Stimulated activated CD4-positive, alpha-beta T cell treated with anti-CD3 and anti-CD28 coated beads, TNF-alpha, amount 100 ng/mL, for 48 hours (primary cell): ENCODE measurements at regions not wholly inside any gene's neighbourhood (a gene's known extent, or its start where the extent isn't known, plus 50 kb on each side); places are given as distances from the start of the nearest gene placed in this dataset.

Experiments
- DNase-seq, 3 donors: peaks; one replicate each; pipeline ENCODE4 v3.0.0-alpha.2; 2020; ENCODE audit warnings: low read depth in 3 of 3

DNA sequence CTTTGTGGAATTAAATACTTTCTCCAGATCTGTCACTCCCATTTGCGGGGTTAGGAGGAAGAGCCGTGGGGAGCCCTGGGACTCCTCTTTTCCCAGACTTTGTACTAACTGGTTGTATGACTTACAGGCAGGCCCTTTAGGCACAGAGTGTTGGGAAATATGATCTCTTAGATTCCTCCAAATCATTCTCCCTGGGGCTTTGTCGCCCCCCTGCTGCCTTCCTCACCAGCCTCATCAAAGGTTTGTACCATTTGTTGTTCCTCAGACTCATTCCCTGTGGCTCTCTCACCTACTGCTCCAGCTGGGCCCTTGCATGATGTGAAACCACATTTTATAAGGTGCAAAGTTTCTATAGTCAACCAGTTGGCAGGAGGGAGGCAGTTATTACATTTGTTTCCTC is 56.4 kb downstream of the CRYGS start:
- no peak for DNase-seq

DNA sequence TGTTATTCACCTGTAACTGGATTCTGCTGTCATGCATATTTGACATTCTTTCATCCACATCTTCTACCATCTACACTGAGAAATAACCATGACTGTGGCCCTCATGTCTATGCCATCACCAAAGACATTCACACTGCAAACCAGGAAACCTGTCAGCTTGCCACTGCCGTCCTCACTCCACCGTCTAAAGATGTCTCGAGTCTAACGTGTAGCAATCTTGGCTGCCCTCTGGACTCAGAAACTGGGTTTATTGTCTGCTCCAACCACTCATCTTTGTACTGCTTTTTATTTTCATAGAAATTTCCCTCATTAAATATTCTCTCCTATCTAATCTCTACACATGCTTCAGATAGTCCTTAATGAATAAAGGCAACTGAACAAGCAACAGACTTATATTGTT is 57.1 kb downstream of the CRYGS start:
- no peak for DNase-seq

DNA sequence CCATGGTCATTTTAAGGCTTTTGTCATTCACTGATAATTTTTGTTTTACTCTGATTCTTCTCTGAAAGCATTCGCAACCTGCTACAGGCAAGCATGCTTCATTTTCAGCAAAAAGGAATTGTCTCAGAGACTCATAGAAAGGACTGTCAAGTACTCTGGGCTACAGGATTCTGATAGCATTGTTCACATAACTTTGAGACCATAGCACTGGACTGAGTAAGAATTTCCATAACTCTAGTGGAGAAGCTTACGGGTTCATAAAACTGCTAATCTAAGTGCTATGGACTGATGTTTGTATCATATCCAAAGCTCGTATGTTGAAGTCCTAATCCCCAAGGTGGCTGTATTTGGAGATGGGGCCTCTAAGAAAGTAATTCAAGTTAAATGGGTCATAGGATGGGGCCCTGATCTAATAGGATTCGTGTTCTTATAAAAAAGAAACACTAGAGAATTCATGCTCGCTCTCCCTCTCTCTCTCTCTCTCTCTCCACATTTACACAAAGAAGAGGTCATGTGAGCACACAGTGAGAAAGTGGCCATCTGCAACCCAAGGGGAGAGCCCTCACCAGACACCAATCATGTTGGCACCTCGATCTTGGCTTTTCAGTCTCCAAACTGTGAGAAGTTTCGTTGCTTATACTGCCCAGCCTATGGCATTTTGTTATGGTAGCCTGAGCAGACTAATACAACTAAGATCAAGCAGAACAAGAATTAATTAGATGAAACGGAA is 60.4 kb downstream of the CRYGS start:
- DNase-seq = no peak

DNA sequence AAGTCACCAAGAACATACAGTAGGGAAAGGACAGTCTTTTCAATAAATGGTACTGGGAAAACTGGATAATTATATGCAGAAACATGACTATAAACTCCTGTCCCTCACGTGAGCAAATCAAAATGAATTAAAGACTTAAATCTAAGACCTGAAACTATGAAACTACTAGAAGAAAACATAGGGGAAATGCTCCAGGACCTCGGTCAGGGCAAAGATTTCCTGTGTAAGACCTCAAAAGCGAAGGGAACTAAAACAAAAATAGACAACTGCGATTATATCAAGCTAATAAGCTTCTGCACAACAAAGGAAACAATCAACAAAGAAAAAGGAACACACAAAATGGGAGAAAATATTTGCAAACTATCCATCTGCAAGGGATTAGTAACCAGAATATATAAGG is 62.7 kb downstream of the CRYGS start:
- no peak for DNase-seq

DNA sequence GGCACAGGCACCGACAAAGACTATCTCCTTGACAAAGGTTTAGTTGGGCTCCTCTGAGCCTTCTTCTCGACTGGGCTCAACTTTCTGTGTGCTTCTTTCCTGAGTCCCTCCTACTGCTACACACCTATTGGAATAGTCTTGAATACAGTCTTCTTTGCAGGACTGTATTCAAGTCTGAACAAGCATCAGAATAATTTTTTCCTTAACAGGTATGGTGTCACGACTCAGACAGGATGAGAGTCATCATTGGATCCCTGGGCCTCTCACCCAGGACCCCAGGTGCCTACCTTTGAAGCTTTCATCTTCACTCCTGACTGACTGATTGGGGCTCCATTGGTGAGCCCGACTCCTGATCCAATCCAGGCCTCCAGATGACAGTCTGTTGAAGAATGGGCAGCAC is 66.3 kb downstream of the CRYGS start:
- DNase-seq = no peak

DNA sequence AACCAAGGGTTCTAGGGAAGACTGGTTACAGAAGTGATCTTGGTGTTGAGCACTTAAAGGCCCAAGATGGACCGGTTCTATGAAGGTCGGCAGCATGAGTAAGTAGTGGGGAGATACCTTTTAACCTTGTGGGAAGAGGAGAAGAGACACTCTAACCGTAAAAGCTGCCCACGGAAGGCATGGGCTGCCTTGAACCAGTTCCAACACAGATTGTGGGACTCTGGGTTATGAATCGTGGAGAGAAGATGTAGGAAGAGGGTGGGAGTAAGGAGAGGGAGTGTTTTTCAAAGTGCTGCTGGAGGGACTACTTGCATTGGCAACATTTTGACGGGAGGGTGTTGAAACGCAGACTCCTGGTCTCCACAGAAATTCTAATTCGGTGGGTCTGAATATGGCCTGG is 67.1 kb downstream of the CRYGS start:
- no peak for DNase-seq

DNA sequence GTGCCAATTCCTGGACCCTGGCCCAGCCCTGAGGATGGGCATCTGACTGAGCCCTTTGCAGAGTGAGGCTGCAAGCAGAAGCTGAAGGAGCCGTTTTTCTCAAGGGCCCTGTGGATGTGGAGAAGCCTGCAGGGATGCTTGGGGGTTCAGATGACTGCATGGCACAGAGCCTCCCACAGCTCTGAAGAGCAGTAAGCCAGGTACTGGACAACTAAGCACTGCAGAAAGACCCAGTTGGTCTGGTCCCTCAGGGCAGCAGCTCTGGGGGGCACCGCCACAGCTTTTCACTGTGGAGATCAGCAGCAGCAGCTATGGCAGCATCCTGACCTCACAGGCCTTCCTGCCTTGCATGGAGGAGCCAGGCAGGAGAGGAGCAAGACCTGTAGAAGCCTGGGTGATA is 67.6 kb downstream of the CRYGS start:
- no peak for DNase-seq

DNA sequence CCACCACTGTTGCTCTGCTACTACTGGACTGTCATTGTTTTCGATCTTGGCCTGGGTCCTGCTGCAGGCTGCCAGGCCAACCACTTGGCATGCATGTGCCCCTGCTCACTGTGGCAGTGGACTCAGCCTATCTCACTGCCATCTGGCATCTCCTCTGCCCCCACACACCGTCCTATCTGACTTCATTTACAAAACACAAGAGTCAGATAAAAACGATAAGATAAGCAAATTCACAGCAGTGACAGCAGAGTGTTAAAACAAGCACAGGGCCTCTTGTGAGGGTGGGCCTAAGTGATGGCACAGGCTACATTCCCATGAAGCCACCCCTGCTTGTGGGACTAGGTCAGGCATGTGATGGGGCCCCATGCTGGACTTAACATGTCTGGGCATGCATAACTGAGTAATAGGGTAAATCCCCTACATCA is 68.1 kb downstream of the CRYGS start:
- DNase-seq = no peak

DNA sequence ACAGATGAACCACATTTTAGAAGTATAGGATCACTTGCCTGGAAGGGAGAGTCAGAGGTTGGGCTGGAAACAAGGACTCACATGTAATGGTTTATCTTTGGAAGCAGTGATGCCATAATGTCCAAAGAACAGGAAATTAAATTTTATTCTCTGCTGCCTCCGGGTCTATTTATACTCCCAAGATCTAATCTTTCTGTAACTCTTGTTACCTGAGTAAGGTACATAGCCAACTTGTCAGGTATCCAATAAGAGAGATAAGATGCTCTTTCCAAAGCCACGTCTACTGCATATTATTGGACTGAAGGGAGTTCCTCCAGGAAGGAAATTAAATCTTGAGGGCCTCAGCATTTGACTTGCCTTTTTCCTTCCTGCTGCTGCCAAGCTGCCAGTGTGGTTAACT is 71.0 kb downstream of the CRYGS start:
- DNase-seq = no peak

DNA sequence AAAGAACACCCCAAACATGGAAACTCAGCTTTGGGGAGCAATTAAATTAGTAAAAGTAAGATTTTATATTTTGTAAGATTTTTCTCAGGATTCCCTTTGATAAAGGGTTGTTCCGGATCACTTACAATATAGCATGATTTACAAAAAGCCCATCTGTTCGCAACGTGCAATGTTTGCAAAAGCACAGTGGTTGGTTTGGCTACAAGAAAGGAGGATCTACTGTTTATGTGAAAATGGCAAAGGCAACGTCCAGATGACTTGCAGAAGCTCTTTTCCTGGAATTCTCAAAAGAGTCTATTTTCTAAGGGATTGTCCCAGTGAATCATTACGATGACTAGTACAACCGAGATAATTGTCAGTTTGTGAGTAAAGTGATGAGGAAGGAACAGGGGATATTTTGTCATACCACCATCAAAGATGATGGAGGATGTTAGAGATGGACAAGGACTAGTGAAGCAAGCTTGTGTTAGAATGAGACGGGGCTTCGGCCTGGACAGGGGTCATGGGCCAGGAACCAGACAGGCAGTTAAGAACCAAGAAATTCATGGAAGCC is 71.6 kb downstream of the CRYGS start:
- DNase-seq = no peak

DNA sequence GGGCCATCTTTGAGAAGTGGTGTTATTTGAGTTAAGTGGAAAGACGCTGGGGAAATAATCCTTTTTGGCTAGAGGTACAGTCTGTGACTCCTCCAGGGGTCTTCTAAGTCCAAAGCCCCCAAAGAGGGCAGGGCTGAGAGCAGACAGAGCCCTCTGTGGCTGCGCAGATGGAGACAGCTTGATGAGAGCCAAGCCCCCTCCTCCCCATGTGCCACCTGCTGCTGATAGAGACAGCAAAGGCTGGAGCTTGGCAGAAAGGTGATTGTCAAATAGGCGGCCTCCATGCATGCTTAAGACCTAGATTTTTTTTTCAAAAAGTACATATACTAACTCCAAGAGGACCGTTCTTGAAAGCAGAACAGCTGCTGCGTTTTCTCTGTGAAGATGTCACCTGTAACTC is 72.4 kb downstream of the CRYGS start:
- DNase-seq = no peak

DNA sequence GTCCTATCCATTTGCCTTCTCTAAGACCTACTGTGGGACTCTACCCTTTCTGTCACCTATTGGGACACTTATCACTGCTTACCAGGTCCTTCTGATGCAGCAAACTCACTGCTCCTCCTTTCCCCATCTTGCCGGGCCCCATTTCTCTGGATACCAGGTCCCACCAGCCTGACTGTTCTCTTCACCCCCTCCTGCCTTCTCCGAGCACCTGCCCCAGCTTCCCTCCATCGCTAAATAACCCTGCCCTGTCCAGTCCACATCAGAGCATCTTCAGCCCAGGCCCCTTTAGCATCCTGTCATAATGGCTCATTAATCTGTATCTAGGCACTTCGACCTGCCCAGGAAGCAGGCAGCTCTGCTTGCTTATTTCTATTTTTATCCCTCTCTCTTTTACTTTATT is 74.7 kb downstream of the CRYGS start:
- no peak for DNase-seq

DNA sequence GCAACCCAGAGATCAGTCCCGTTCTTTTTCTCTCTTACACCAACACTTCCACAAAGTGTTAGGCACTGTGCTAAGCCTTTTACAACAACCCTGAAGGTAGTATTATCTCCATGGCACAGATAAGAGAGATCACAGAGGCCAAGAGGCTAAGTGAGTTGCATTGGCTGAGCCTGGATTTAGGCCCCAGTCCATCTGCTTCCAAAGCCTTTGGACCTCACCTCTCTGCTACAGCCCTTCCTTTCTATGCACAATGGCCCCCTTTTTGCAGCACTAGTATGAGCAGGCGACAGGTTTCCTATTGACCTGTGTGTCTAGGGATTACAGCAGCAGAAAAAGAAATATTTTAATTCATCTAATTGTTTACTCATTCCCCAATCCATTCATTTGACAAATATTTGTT is 76.2 kb downstream of the CRYGS start:
- DNase-seq = no peak

DNA sequence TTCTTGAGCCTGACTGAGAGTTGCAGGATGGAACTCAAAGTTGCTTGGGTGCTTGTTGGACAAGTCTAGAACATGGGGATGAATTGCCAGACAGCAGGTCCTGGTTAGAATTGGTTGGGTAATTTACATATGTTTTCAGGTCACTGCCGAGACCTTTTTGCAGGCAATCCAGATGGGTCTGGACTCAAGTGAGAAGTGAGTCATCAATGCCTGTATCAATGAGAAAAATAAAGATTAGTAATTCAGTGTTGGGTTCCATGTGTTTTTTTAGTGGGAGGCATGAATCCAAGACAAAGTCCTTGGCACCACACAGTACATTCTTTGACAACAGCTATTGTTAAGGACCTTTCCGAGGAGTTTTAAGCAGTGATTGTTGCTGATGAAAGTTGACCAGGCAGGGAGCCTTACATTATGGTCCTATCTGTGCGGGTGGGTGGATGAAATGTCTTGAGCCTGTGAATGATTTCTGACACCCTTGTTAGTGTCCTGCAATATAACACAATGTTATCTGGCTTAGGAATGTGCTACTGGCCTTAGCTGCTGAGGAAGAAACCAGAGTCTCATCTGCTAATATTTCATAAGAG is 77.7 kb downstream of the CRYGS start:
- no peak for DNase-seq

DNA sequence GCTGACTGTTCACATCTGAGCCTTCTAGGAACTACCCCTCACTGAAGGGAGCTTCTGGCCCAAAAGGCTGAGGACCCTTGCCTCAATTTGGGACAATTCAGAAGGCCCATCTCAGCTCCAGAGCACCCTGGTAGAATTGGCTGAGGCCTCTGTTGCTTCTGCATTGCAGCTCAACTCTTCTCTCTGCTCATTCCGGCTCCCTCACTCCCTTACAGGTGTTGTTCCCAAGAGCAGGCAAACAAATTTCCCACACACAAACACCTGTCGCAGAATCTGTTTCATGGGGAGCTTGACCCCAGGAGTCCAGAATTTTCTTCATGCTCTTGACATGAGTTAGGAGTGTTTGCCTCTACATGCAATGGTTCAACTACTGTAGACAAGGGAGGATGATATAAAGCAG is 78.7 kb downstream of the CRYGS start:
- no peak for DNase-seq

DNA sequence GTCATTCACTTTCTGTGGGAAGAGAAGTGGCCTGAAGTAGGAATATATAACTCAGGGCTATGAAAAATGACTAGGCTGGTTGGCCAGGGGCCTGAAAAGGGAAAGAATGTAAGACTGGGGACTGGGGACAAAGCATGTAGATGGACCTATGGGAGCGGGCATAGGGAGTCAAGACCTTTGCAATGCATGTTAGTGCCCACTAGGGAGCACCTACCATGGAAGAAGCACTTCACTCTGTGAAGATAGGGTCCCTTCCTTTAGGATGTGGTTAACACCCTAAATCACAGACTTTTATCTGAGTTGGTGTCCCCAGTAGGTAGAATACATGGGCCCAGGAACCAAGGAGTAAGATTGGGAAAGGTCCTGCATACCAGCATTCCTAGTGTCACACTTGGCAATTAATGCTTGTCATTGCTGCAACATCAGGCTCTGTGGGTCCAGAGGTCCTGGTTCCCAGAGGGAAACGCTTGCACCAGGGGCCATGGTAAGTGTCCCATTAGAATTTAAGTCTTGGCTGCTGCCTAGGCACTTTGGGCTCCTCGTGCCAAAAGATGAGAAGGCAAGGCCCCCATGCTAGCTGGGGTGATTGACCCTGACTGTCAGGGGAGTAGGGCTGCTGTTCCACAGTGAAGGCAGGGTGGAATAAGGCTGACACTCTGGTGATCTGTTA is 79.6 kb downstream of the CRYGS start:
- DNase-seq = no peak

DNA sequence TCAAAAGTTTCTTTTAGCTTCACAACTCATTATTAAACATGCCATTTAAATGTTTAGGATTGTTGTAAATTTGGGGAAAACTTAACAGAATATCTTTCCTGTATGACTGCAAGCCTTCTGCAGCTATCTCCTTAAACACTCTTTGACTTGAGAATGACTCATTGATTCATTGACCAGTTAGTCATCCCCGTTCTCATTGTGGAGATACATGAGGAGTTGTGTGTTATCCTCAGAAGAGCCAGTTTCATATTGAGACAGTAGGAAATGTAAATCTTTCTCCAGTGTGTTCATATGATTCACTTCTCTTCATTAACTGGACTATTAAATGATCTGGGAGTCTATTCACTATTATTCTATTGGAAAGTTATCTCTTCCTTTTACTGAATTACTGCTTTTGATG is 83.0 kb downstream of the CRYGS start:
- DNase-seq = no peak

DNA sequence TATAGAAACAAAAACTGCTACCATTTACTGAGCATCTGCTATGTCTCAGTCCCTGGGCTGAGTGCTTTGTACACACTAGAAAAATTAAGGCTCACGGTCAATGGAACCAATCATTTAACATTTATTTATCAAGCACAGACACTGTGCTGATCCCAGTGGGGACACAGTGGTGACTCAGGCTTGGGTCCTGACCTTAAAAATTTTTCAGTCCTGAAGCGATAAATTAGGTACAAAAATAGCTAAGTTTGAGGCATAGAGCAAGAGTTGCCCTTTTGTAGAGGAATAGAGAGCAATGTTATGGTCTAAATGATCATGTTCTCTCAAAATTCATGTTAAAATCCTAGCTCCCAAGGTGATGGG is 85.1 kb downstream of the CRYGS start:
- no peak for DNase-seq

DNA sequence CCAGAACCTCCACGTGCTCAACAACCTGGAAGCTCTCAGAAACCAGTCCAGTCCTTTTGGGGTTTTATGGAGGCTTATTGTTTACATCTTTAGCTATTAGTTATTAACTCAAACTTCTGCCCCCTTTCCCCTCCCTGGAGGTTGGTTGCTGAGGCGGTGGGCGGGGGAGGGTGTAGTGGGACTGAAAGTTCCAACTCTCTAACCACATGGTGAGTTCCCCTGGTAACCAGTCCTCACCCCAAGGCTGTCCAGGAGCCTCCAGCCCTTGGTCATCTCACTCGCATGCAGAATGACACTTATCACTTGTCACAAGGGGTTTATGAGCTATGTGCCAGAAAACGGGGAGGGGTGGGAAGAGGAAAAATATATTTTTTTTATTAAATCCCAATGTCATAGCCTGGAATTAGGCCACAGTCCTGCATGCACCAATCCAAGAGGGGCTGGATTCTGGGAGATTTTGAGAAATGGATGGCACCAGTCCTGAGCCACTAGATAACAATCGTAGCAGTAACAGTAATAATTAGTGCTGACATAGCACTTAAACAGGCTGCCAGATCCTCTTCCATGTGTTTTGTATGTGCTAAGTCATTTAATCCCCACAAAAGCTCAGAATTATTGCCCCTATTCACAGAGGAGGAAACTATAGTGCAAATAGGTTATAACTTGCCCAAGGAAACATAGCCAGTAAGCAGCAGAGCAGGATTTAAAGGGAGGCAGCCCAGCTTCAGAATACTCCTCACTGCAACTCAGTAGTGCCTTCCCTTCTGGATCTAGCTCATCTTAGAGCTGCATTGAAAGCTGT is 85.7 kb downstream of the CRYGS start:
- no peak for DNase-seq

DNA sequence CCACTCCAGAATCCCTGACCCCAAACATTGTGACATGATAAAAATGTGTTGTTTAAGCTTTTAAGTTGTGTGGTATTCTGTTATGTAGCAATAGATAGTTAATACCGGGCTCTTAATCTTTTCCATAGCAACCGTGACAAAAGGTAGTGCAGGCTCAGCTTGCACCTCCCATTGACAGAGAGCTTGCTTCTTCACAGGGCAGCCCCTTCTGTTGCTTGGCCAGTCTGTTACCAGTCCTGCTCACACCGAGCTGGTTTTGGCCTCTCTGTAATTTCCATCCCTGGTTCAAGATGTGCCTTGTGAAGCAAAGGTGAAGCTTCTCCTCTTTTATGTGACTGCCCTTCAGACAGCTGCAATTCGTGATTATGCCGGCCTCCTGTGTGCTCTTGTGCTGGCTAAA is 86.9 kb downstream of the CRYGS start:
- no peak for DNase-seq

DNA sequence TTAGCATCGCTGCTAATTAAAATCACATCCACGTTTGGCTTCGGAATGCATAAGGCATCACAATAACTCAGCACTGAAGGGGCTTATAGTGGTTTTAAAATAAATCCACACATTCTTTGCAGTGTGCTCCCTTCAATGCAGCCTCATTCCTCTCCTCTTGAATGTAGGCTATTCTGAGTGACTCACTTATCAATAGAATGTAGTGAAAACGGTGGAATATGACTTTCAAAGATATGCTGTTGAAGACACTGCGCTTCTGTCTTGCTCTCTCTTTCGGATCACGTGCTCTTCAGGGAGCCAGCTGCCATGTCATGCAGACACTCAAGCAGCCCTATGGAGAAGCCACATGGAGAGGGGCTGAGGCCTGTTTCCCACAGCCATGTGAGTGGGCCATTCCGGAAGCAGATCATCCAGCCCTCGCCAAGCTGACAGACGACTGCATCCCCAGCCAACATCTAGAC is 87.4 kb downstream of the CRYGS start:
- no peak for DNase-seq
